AG08396 (cell line): ENCODE measurements at regions not wholly inside any gene's neighbourhood (a gene's known extent, or its start where the extent isn't known, plus 50 kb on each side); places are given as distances from the start of the nearest gene placed in this dataset.
"Not testable (repeated sequence)": the region's sequence is repeated elsewhere in the genome, so short reads cannot be mapped to it uniquely, and the experiment has no call there.

Experiments used
- DNase-seq: peaks from one replicate; pipeline ENCODE4 v3.0.0; 2012; ENCODE audit warnings: low spot score, mixed read lengths

DNA sequence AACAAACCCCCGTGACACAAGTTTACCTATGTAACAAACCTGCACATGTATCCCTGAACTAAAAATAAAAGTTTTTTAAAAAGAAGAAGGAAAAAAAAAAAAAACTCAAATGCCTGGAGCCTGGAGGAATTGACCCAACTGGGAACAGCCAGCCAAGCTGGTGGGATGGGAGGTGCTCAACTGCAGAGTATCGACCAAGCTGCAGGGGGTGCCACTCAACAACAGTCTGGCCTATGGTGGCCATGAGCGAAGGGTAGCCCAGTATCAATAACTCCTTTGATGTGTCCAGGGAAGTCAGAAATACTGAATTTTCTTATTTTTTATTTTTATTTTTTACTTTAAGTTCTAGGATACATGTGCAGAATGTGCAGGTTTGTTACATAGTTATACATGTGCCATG lies 310.3 kb upstream of the DLGAP1 start:
- DNase-seq: no peak

DNA sequence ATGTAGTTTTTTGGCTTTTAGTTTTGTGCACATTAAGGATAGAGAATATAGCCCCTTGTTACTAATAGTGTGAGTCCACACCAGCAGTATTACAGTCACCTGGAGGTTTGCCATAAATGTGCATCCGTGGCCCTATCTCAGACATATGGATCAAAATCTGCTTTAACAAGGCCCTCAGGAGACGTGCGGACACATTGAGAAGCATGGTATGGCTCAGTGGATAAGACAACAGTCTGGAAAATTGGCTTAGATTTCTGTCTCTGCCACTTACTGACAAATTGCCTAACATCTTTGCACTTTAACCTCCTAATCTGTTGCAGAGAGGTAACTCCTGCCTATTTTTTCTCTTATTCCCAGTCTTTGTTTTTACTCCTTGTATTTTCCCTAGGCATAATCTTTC lies 307.2 kb upstream of the DLGAP1 start:
- no peak for DNase-seq

DNA sequence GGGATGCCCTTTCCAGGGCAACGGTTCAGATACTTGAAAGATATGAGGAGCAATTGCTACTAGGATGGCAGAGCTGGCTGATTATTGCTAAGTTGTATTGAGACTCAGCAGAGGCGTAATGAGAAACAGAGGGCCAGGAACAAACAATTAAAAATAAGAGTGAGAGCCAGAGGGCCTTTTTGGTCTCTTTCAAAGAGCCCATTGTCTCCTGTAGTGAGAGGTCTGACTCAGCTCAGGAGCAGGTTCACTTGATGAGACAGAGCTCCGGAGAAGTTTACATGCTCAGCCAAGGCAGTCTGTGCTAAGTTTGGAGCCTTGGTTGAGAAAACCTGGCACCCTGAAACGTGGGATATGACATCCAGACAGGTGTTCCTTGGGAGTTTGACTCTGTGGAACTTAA lies 303.9 kb upstream of the DLGAP1 start:
- DNase-seq: no peak

DNA sequence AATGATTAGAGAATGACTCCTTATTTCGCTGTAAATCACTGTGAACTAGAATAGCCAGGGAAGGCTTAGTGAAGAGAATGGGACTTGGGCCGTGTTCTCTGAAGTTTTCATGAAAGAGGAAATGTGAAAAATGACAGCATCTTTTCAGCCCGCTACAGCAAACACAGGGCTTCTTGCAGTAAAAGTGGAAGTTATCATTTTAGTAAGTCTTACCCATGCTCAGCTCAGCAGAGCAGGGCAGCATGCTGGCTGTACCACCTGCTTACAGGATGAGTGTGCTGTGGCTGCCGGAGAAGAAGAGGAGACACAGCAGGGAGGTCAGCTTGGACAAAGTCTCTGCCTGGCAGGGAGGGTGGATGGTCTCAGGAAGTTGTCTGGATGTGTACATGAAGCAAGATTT lies 300.7 kb upstream of the DLGAP1 start:
- no peak for DNase-seq

DNA sequence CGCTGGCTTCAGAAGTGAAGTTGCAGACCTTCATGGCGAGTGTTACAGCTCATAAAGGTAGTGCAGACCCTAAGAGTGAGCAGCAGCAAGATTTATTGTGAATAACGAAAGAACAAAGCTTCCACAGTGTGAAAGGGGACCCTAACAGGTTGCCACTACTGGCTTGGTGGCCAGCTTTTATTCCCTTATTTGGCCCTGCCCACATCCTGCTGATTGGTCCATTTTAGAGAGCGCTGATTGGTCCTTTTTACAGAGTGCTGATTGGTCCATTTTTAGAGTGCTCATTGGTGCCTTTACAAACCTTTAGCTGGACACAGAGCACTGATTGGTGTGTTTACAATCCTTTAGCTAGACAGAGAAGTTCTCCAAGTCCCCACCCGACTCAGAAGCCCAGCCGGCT lies 298.0 kb upstream of the DLGAP1 start:
- DNase-seq: not testable (repeated sequence)

DNA sequence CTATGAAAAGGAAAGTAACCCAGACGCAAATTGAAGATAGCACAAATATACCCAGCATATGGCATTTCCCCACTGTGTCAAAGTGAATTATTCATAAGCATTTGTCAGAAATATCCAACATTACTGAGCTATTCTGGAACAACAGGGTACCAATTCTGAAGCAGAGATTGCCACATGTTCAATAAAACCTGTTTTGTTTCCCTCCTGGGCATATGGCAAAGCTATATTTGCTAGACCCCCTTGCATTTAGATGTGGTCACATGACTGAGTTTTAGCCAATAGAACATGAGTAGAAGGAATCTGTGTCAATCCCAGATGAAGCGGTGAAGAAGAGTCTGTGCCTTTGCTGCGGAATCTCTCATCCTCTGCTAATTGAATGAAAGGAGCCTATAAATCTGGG lies 296.4 kb upstream of the DLGAP1 start:
- DNase-seq: no peak

DNA sequence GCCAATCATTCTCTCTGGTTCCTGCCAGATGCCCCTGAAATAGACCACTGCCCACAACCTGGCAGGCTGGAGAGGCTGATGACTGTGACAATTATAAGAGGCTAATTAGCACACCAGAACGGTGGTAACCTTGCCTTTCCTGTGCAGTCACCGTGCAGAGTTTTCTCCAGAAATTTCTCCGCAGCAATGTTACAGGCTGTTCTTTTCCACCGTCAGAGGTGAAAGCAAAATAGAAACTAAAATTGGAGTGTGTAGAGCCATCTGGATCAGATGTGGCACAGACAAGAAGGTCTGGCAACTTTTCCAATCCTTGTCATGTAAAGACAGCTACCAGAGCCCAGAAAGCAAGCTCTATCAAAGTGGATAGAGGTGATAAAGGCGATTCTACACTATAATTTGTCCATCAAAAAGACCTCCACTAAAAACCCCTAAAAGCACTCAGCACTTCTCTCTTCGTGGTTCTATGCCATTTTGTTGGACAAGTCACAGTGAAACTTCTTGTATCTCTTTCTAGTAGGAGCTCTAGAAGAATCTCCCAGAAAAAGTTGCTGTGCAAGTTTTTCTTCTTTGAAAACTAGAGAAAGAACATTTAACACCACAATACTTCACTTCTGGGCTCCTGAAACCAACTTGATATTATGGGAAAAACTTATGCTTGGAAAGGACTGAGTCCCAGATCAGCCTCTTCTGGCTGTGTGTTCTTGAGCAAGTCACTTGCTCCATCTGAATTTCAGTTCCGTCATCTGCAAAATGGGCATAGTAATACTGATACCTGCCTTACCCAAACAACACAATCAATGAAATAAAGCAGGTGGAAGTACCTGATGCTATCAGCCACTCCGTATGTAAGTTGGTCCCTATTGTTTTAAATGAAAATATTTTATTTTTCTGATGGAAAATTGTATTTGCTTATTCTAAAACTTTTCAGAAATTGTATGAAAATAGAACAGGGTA lies 295.6 kb upstream of the DLGAP1 start:
- no peak for DNase-seq

DNA sequence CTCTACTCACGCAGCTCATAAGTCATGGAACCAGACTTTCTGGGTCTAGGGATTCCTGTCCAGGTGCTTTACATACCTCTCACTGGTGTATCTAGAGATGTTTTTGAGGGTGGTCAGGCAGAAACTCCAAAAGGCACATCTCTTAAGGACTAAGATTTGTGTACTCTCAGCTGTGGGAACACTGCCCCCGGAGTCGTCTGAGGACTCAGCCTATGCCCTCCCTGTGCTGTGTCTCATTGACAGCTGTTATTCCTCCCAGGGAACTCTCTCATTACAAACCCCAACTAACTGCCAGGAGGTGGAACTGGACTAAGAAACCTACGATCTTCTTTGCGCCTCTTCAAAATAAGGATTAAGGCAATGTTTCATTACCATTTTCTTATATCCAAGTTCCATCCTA lies 293.9 kb upstream of the DLGAP1 start:
- no peak for DNase-seq

DNA sequence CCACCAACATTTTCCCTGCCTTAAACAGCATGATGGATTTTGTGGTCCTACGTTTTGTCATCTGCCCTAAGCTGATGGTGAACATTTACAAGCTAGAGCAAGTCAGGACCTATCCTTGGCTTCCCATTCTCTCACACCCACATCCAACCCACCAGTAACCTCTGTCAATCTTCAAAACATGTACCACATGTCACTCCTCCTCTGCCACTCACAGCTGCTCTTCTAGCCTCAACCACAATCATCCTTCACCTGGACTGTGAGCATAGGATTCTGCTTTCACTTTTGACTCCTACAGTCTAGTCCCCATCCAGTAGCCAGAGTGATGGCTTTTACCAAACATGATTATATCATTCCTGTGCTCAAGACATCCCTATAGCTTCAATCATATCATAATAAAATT lies 279.8 kb upstream of the DLGAP1 start:
- no peak for DNase-seq

DNA sequence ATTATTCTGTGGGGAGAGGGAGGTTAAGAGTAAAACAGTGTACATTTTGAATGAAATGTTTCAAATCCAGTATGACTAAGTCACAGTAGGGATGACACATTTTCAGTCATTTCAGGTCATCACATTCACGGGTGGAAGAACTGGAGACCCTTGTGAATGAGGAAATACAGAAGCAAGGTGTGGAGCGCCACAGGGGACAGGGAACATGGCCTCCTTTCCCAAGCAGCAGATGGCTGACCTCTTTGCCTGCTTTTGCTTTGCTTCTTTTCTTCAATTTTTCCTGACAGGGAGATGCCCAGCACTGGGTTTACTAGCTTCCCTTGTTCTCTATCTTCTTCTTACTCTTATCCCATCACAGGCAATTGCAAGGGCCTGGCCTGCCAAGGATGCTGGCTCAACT lies 278.9 kb upstream of the DLGAP1 start:
- no peak for DNase-seq

DNA sequence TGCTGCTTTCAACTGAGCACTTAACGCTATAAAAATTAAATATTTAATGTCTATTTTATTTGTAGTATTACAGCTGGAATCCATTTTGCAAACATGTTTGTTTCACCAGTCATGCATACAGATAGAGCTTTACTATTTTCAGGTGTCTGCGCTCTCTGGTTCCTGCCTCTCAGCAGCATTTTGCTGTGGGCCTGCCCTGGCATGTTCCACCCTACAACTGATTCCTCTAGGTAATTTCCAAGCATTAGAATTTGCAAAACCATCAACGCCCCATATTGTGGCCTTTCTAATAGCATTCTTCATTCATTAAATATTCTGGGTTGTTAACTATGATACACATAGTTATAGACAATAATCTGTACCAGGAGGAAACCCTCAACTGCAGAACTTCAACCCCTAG lies 266.4 kb upstream of the DLGAP1 start:
- DNase-seq: no peak

DNA sequence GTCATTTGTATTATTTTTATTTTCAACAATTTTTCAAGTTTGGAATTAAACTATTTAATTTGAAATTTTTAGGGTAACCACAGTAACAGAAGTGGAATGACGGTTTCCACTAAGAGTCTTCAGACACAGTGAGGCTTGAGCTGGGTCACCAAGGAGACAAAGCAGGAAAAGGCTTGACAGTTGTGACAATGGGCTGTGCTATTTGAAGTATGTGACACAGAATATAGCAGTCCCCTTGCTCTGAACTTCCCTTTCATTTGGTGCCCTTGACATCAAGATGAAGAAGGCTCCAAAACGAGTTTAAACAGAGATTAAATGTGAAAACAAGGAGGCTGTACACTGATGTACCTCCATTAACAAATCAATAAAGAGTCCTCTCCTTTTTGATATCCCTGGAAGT lies 265.4 kb upstream of the DLGAP1 start:
- no peak for DNase-seq

DNA sequence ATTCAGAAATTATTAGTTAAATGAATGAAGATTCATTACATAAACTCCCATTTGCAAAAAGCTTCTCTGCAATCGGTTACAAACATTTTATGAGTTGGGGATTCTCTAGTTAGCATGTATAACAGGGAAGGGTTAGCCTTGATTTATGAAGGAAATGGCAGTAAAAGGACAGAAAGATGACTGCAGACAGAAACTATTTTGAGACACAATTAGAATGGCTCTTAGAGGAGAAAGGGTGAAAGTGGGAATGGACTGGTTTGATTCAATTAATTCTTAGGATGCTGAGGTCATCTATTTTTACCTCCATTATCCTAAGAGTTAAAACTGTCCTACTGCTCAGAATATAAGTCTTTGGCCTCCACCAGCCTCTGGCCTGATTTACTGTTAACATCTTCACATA lies 250.8 kb upstream of the DLGAP1 start:
- no peak for DNase-seq

DNA sequence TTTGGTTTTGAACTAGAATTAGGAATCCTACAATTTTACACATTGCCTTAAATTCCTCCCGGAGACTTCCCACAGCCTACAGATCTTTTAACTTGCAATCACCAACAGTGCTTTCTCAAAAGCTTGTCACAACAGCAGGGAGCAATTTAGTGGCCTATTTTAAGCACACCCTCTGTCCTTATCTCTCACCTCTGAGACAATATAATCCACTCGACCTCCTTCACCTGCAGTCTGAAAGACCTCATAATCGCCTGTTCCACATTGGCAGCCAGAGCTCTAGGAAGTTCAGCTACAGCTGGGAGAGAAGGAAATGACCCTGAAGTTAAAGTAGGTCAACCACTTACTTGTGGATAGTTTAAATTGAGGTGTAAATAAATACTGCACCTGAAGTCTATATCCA lies 249.7 kb upstream of the DLGAP1 start:
- DNase-seq: no peak

DNA sequence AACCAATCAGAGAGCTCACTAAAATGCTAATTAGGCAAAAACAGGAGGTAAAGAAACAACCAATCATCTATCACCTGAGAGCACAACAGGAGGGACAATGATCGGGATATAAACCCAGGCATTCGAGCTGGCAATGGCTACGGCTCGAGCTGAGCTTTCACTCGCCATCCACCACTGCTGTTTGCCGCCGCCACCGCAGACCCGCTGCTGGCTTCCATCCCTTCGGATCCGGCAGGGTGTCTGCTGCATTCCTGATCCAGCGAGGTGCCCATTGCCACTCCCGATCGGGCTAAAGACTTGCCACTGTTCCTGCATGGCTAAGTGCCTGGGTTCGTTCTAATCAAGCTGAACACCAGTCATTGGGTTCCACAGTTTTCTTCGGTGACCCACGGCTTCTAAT lies 236.7 kb upstream of the DLGAP1 start:
- no peak for DNase-seq

DNA sequence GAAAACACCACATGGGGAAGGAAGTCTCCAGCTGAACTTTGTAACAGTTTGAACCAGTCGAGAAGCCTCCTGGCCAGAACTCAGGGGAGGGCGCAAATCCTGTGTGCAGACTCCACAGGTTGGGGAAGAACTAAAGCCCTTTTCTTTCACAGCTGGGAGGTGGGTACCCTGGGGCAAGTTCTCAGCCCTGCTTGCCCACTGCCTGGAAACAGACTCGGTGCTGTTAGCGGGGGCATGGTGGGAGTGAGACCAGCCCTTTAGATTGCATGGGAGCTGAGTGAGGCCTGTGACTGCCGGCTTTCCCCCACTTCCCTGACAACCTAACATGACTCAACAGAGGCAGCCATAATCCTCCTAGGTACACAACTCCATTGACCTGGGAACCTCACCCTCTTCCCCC lies 223.6 kb upstream of the DLGAP1 start:
- not testable (repeated sequence) for DNase-seq

DNA sequence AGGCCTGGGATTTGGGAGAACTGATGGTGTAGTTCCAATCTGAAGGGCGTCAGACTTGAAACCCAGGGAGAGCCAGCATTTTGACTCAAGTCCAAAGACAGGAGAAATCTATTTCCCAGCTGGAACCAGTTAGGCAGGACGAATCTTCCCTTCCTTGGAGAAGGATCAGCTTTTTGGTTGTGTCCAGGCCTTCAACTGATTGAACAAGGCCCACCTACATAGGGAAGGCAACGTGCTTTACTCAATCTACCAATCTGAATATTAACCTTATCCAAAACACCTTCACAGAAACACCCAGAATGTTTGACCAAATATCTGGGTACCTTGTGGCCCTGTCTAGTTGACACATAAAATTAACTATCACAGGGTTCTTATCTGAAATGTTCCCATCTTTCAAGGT lies 221.9 kb upstream of the DLGAP1 start:
- DNase-seq: no peak

DNA sequence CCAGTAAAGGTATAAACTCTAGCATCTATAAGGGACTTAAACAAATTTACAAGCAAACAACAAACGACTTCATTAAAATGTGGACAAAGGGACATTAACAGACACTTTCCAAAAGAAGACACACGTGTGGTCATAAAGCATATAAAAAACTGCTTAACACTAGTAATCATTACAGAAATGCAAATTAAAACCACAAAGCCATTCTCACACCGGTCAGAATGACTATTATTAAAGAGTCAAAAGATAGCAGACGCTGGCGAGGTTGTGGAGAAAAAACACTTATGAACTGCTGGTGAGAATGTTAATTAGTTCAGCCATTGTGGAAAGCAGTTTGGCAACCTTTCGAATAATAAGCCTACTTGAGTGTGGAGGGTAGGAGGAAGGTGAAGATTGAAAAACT lies 217.1 kb upstream of the DLGAP1 start:
- DNase-seq: no peak

DNA sequence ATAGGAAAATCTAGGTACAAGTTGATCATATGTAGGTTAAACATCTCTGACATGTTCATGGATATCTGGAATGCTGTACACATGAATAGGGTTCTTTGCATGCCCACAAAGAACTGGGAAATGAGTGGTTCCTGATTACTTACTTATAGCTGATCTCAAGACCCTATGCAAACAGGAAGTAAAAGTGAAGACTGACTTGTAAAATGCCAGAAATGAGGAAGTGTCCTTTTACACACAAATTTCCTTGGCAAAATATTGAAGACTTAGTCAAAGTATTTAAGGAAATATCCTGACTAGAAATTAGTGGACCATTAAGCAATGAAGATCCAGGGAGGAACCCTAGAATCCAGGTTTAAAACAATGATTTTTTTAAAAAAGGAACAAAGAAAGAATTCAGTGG lies 203.7 kb upstream of the DLGAP1 start:
- no peak for DNase-seq

DNA sequence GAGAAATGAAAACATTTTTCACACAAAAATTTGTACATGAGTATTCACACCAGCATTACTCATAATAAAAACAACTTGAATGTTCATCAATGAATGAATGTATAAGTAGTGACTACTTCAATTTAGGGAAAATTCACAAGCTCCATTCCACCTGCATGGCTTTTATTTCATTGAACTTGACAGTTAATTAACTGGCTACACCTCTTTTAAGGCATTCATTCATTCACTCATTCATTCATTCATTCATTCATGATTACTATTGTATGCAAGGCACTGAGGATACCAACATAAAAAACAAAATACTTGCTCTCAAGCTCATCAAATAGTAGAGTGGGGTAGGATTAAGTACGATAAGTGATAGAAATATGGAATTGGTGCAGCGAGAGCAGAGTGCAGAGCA lies 198.3 kb upstream of the DLGAP1 start:
- DNase-seq: no peak

DNA sequence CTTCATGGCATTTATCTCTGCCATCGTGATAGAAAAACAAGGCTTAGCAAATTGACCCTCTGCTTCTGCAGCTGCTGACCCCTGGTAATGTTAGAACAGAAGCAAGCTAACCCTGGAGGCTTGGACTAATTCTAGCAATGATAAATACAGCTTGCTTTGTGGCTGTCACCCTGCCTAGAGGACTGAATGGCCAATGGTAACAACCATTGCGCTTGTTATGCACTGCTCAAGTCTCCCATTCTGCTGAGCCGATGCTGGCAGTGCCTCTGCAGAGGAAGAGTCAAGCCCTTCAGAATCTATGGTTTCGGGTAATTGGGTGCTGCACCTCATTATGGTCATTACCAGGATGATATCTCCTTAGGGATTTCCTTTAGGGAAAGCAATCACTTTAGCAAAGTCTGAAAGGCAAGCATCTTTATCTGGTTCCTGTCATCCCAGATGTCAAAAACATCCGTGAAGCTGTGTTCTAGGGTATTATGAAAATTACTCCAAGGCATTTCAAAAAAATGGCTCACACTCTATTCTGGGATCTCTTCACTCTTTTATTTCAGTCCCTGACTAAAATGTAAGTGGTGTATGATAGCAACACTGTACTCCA lies 186.8 kb upstream of the DLGAP1 start:
- no peak for DNase-seq

DNA sequence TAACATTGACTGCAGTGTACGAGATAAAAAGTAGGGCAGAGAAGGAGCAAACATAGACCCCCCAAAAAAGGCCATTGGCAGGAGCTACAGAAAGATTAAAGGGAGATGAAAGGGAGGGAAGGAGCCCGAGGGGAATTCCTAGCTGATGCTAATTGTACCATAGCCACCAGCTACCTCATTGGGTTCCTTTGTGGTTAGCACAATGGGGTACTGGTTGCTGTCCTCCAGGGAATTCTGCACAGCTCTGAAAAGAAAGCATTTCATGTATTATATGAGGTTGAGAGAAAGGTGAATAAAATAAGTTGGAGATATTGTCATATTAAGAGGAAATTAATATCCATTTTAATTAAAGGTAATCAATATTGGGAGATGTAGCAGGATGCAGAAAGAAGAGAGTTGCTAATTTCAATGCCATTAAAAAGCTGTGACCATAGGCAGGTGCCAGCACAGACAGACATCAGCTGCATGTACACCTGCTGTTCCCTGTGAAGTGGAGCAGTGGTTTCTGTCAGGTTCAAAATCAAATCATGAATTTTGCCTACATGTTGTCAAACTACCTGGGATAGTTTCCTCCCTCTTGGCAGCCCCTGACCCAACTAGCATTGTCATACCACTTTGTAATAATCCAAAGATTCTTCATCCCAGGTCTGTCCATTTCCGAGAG lies 185.4 kb upstream of the DLGAP1 start:
- no peak for DNase-seq

DNA sequence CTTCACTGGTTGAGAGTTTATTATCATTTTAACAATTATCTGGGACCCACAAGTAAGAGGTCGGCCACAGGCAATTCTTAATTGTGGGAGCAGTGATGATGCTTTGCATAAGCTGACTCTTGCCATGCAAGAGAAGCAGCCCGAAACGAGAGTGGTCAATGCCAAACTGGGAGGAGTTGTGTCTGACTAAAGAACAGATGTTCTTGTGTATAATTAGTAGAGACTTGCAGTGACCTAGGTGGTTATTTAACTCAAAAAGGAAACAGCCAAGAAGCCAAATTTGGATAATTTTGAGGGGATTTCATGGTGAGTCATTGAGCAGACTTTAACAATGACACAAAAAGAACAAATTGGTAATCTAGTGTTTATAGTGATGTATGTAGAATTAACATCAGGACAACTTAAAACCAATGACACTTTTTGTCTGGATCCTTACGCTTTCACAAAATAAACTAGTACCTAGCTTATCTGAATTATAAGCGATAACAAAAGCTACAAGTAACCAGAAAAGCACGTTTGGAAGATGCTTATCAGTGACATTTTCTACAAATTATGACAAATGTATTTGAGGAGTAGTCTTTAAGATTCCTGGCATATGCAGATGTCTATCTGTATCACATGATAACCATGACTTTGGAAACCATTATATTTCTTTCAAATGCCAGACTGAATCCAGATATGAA lies 184.7 kb upstream of the DLGAP1 start:
- DNase-seq: no peak
